ENCODE measurements at regions not wholly inside any gene's neighbourhood (a gene's known extent, or its start where the extent isn't known, plus 50 kb on each side); places are given as distances from the start of the nearest gene placed in this dataset.

DNA sequence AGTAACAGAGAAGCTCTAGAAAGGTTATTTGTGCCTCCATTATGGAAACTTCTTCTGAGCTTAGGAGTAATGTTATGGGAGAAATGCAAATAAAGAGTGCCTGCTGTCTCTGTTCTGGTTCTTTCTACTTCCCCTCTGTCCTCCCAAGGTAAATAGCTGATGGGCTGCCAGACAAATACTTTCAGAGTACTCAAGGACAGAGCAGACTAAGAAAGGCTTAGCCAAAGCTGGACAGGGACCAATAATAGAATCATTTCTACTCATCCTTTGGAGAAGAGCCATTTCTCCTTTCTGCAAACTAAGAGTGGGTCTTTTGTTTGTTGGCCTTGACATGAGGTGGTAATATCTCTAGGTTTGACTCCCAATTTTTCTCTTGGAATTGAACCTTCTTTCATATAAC, 136.1 kb downstream of the MID1IP1 start:
- no peak overlapping the region for H3K27ac ChIP-seq (ENCODE audit: low read depth, low read length)
- no peaks in the 10 kb centered on the region for H3K36me3 ChIP-seq (ENCODE audit: control insufficient read depth in 1 of 2, insufficient read depth in 2 of 2, low read length in 2 of 2)
- H3K9me2 ChIP-seq (ENCODE audit: insufficient read depth), result no peaks in the 10 kb centered on the region
- no peaks in the 10 kb centered on the region for H3K27me3 ChIP-seq (ENCODE audit: insufficient read depth, low read length)
- DNase-seq (ENCODE audit: low read depth, low spot score), result no peak
- ChIA-PET POLR2A (no interaction called here), RAD21 (ENCODE audit: low non-redundant PET in 1 of 2, low total read pairs in 2 of 2, uncharacterized antibody in 2 of 2, unreplicated experiment in 2 of 2) (no interaction called here), CTCF (no interaction called here)
- H3K79me2 ChIP-seq (ENCODE audit: insufficient read depth, low read length), result no peaks in the 10 kb centered on the region
- no peak overlapping the region for H3K4me3 ChIP-seq (replicated peaks in 1 of 2; ENCODE audit: low read depth in 1 of 2, low read length in 2 of 2)
- H2AFZ ChIP-seq (ENCODE audit: low read depth, low read length, poor library complexity, severe bottlenecking), result no peak overlapping the region
- no peak overlapping the region for H3K9ac ChIP-seq (ENCODE audit: low read length)
- no peaks in the 10 kb centered on the region for H3K9me3 ChIP-seq (ENCODE audit: control insufficient read depth in 1 of 2, insufficient read depth in 1 of 2, low read depth in 1 of 2, low read length in 2 of 2)
- no peak overlapping the region for H3K4me2 ChIP-seq (ENCODE audit: low read length)
- TF ChIP-seq CBX3 (IDR thresholded peaks at IDR 0.05; ENCODE audit: low read depth) (no peak), JUND (IDR thresholded peaks at IDR 0.05) (no peak), SRF (IDR thresholded peaks at IDR 0.05; ENCODE audit: low read depth) (no peak), CEBPB (IDR thresholded peaks at IDR 0.05; ENCODE audit: low read depth) (no peak), ELF1 (IDR thresholded peaks at IDR 0.05; ENCODE audit: borderline replicate concordance, low read depth) (no peak), EGR1 (IDR thresholded peaks at IDR 0.05; ENCODE audit: low read depth) (no peak), TCF7L2 (IDR thresholded peaks at IDR 0.05; ENCODE audit: borderline replicate concordance, extremely low read depth, insufficient read depth, insufficient read length) (no peak), POLR2A (IDR thresholded peaks at IDR 0.05; ENCODE audit: borderline replicate concordance, extremely low read depth, insufficient read depth, insufficient read length) (no peak), SP1 (IDR thresholded peaks at IDR 0.05; ENCODE audit: low read depth) (no peak), ZNF274 (IDR thresholded peaks at IDR 0.05; ENCODE audit: low read depth, low read length) (no peak), YY1 (IDR thresholded peaks at IDR 0.05; ENCODE audit: extremely low read depth, insufficient replicate concordance, low read depth, low read length) (no peak), POLR2AphosphoS5 (IDR thresholded peaks at IDR 0.05; ENCODE audit: low read depth, low read length) (no peak), ZFX (IDR thresholded peaks at IDR 0.05) (no peak)
- TF ChIP-seq, protein P1, sequence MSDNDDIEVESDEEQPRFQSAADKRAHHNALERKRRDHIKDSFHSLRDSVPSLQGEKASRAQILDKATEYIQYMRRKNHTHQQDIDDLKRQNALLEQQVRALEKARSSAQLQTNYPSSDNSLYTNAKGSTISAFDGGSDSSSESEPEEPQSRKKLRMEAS (IDR thresholded peaks at IDR 0.05), result no peak
- TF ChIP-seq, protein P2, sequence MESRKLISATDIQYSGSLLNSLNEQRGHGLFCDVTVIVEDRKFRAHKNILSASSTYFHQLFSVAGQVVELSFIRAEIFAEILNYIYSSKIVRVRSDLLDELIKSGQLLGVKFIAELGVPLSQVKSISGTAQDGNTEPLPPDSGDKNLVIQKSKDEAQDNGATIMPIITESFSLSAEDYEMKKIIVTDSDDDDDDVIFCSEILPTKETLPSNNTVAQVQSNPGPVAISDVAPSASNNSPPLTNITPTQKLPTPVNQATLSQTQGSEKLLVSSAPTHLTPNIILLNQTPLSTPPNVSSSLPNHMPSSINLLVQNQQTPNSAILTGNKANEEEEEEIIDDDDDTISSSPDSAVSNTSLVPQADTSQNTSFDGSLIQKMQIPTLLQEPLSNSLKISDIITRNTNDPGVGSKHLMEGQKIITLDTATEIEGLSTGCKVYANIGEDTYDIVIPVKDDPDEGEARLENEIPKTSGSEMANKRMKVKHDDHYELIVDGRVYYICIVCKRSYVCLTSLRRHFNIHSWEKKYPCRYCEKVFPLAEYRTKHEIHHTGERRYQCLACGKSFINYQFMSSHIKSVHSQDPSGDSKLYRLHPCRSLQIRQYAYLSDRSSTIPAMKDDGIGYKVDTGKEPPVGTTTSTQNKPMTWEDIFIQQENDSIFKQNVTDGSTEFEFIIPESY (IDR thresholded peaks at IDR 0.05; ENCODE audit: extremely low read depth, insufficient replicate concordance, low read length), result no peak
- TF ChIP-seq, protein P3, sequence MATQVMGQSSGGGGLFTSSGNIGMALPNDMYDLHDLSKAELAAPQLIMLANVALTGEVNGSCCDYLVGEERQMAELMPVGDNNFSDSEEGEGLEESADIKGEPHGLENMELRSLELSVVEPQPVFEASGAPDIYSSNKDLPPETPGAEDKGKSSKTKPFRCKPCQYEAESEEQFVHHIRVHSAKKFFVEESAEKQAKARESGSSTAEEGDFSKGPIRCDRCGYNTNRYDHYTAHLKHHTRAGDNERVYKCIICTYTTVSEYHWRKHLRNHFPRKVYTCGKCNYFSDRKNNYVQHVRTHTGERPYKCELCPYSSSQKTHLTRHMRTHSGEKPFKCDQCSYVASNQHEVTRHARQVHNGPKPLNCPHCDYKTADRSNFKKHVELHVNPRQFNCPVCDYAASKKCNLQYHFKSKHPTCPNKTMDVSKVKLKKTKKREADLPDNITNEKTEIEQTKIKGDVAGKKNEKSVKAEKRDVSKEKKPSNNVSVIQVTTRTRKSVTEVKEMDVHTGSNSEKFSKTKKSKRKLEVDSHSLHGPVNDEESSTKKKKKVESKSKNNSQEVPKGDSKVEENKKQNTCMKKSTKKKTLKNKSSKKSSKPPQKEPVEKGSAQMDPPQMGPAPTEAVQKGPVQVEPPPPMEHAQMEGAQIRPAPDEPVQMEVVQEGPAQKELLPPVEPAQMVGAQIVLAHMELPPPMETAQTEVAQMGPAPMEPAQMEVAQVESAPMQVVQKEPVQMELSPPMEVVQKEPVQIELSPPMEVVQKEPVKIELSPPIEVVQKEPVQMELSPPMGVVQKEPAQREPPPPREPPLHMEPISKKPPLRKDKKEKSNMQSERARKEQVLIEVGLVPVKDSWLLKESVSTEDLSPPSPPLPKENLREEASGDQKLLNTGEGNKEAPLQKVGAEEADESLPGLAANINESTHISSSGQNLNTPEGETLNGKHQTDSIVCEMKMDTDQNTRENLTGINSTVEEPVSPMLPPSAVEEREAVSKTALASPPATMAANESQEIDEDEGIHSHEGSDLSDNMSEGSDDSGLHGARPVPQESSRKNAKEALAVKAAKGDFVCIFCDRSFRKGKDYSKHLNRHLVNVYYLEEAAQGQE (IDR thresholded peaks at IDR 0.05; ENCODE audit: low read depth), result no peak
- H4K20me1 ChIP-seq (ENCODE audit: insufficient read depth), result no peaks in the 10 kb centered on the region
- no TSS peak for BruUV-seq (replicated peaks)
- intact Hi-C loops (cut with micrococcal nuclease), result no loop called here
- H3K4me1 ChIP-seq (ENCODE audit: control insufficient read depth in 1 of 2, insufficient read depth in 2 of 2, low read length in 2 of 2), result no peaks in the 10 kb centered on the region
- no peak for ATAC-seq

Measured in HCT116 (cell line).